Upper lobe of left lung (tissue), 6 donors: ENCODE measurements at regions not wholly inside any gene's neighbourhood (a gene's known extent, or its start where the extent isn't known, plus 50 kb on each side); places are given as distances from the start of the nearest gene placed in this dataset.

ENCODE experiments used
- ATAC-seq, 2 donors: fragments of 200-7000 bp; cut with Tn5 transposase; one replicate each; pipeline ENCODE4 v1.9.1; 2022; ENCODE audit warnings: mild to moderate bottlenecking in 2 of 2, moderate library complexity in 2 of 2; ENCODE audit not compliant: low FRiP score in 2 of 2
- DNase-seq, 2 donors: peaks; one replicate each; pipeline ENCODE4 v3.0.0-alpha.2; 2019 to 2020
- H3K27ac ChIP-seq, 4 donors: fragments of 200-600 bp; sonication (generic); one replicate each; pipeline ENCODE4 v1.5.1; 2016 to 2019
- H3K27me3 ChIP-seq, 4 donors: fragments of 200-600 bp; sonication (generic); one replicate each; pipeline ENCODE4 v1.5.1; 2017 to 2019
- H3K36me3 ChIP-seq, 4 donors: fragments of 200-600 bp; sonication (generic); one replicate each; pipeline ENCODE4 v1.5.1; 2016 to 2019
- H3K4me1 ChIP-seq, 4 donors: fragments of 200-600 bp; sonication (generic); one replicate each; pipeline ENCODE4 v1.5.1; 2018 to 2019
- H3K4me3 ChIP-seq, 4 donors: fragments of 200-600 bp; sonication (generic); one replicate each; pipeline ENCODE4 v1.5.1; 2017 to 2019; ENCODE audit warnings: mild to moderate bottlenecking in 2 of 4, moderate library complexity in 1 of 4
- H3K9me3 ChIP-seq, 4 donors: fragments of 200-600 bp; sonication (generic); one replicate each; pipeline ENCODE4 v1.5.1; 2018 to 2019
- CTCF ChIP-seq, 6 experiments: fragments of 450-650 bp in 4 of 6; fragments of 200-600 bp in 2 of 6; sonication (generic) in 2 of 6; IDR thresholded peaks; one replicate each; pipeline ENCODE4 v1.5.1; 2016 to 2019; ENCODE audit warnings: antibody characterized with exemption in 6 of 6
- EP300 ChIP-seq, 4 donors: sonication (generic); formaldehyde crosslinking; IDR thresholded peaks; one replicate each; pipeline ENCODE4 v1.5.1; 2017; ENCODE audit warnings: antibody characterized with exemption in 4 of 4, control low read depth in 2 of 4
- POLR2A ChIP-seq, 4 donors: fragments of 450-650 bp; IDR thresholded peaks; one replicate each; pipeline ENCODE4 v1.5.1; 2016 to 2017; ENCODE audit warnings: antibody characterized with exemption in 4 of 4, mild to moderate bottlenecking in 2 of 4
- POLR2AphosphoS5 ChIP-seq, 2 donors: sonication (generic); formaldehyde crosslinking; IDR thresholded peaks; one replicate each; pipeline ENCODE4 v1.5.1; 2017; ENCODE audit warnings: antibody characterized with exemption in 2 of 2
- WGBS, 2 donors: methylation state at CpG; one replicate each; pipeline ENCODE4 v1.1.5; 2017 to 2018; 5-methylcytosine and 5-hydroxymethylcytosine counted together
- donor health status: DM: no; HTN: no; CAD: no; lungs with moderate emphysema.
- donor health status: DM: no; HTN: yes; CAD: no; lungs with severe emphysema.

- 62 to 68% methylated on average over 2 of the region's 2 CpGs for WGBS, 2 donors
- ATAC-seq, result no peak
- Histone ChIP-seq H3K27ac (no peak overlapping the region), H3K27me3 (no peaks in the 10 kb centered on the region), H3K4me3 (no peak overlapping the region), H3K4me1 (no peaks in the 10 kb centered on the region), H3K36me3 (no peaks in the 10 kb centered on the region), H3K9me3 (peaks cover 0 to 7% (median 0%) of the 10 kb centered on the region in 4 donors)
- no peak for DNase-seq
- TF ChIP-seq CTCF (IDR thresholded peaks at IDR 0.05) (no peak), EP300 (IDR thresholded peaks at IDR 0.05) (no peak), POLR2A (IDR thresholded peaks at IDR 0.05) (no peak), POLR2AphosphoS5 (IDR thresholded peaks at IDR 0.05) (no peak)
Measured at GRCh38 chr4:130659320-130659719, 1563.4 kb downstream of the C4orf33 start.

- H3K9me3 ChIP-seq, result no peaks in the 10 kb centered on the region
- 55 to 61% methylated on average over 3 of the region's 3 CpGs for WGBS, 2 donors
- no peak for TF ChIP-seq POLR2AphosphoS5 (IDR thresholded peaks at IDR 0.05)
- TF ChIP-seq POLR2A (IDR thresholded peaks at IDR 0.05), result no peak
- TF ChIP-seq EP300 (IDR thresholded peaks at IDR 0.05), result no peak
- TF ChIP-seq CTCF (IDR thresholded peaks at IDR 0.05), result no peak
- no peaks in the 10 kb centered on the region for H3K36me3 ChIP-seq
- no peaks in the 10 kb centered on the region for H3K27me3 ChIP-seq
- H3K4me3 ChIP-seq, result no peak overlapping the region
- no peak overlapping the region for H3K27ac ChIP-seq
- ATAC-seq (no peak), DNase-seq (no peak)
- H3K4me1 ChIP-seq, result no peaks in the 10 kb centered on the region
Measured at GRCh38 chr4:130668859-130669258, 1572.9 kb downstream of the C4orf33 start.

- Histone ChIP-seq H3K27me3 (no peaks in the 10 kb centered on the region), H3K4me1 (no peaks in the 10 kb centered on the region), H3K27ac (no peak overlapping the region), H3K4me3 (no peak overlapping the region), H3K36me3 (no peaks in the 10 kb centered on the region), H3K9me3 (no peaks in the 10 kb centered on the region)
- no peak for TF ChIP-seq EP300 (IDR thresholded peaks at IDR 0.05)
- no peak for TF ChIP-seq POLR2AphosphoS5 (IDR thresholded peaks at IDR 0.05)
- no peak for TF ChIP-seq POLR2A (IDR thresholded peaks at IDR 0.05)
- no peak for TF ChIP-seq CTCF (IDR thresholded peaks at IDR 0.05)
- 51 to 54% methylated on average over 2 of the region's 2 CpGs for WGBS, 2 donors
- no peak for DNase-seq
- no peak for ATAC-seq
Measured at GRCh38 chr4:130675266-130675665, 1579.3 kb downstream of the C4orf33 start.

- Histone ChIP-seq H3K4me3 (no peak overlapping the region), H3K36me3 (no peaks in the 10 kb centered on the region), H3K4me1 (no peaks in the 10 kb centered on the region), H3K27ac (no peak overlapping the region), H3K9me3 (no peaks in the 10 kb centered on the region), H3K27me3 (no peaks in the 10 kb centered on the region)
- DNase-seq (no peak), ATAC-seq (no peak)
- TF ChIP-seq POLR2AphosphoS5 (IDR thresholded peaks at IDR 0.05) (no peak), POLR2A (IDR thresholded peaks at IDR 0.05) (no peak), CTCF (IDR thresholded peaks at IDR 0.05) (no peak), EP300 (IDR thresholded peaks at IDR 0.05) (no peak)
Measured at GRCh38 chr4:130689181-130689580, 1593.2 kb downstream of the C4orf33 start.

DNA sequence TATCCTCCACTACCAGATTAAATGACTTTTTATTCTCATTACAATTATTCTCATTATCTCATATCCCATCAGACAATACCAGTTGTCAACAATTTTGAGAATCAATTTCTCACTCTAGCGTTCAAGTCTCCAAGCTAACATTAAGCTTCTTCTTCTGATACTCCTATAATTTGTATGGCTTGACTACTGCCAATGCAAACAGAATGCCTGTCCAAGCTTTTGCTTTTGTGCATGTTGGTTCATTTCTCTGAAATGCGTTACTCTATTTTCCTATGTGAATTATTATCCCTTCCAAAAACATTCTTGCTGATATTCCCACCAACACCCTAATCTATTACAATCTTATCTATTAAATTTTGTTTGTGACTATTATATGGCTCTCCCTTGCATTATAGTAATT lies 1602.3 kb downstream of the C4orf33 start:
- 90 to 100% methylated on average over 2 of the region's 2 CpGs for WGBS, 2 donors
- no peaks in the 10 kb centered on the region for H3K4me1 ChIP-seq
- no peaks in the 10 kb centered on the region for H3K9me3 ChIP-seq
- no peaks in the 10 kb centered on the region for H3K27me3 ChIP-seq
- H3K27ac ChIP-seq, result no peak overlapping the region
- H3K4me3 ChIP-seq, result no peak overlapping the region
- no peaks in the 10 kb centered on the region for H3K36me3 ChIP-seq
- TF ChIP-seq EP300 (IDR thresholded peaks at IDR 0.05), result no peak
- TF ChIP-seq POLR2AphosphoS5 (IDR thresholded peaks at IDR 0.05), result no peak
- no peak for TF ChIP-seq POLR2A (IDR thresholded peaks at IDR 0.05)
- no peak for TF ChIP-seq CTCF (IDR thresholded peaks at IDR 0.05)
- DNase-seq, result no peak
- ATAC-seq, result no peak
